Cardiac muscle cell (in vitro differentiated cells and primary cell): ENCODE measurements at regions not wholly inside any gene's neighbourhood (a gene's known extent, or its start where the extent isn't known, plus 50 kb on each side); places are given as distances from the start of the nearest gene placed in this dataset.

Experiments used
- DNase-seq, 2 donors: peaks; one replicate each; pipeline versions ENCODE4 v3.0.0 to v3.0.0-alpha.2; 2010 to 2017; ENCODE audit warnings: low read depth in 1 of 2, low spot score in 1 of 2
- H3K27ac ChIP-seq: fragments of 200-600 bp; sonication (generic); 2 replicates; pipeline ENCODE4 v1.5.1; 2016
- H3K27me3 ChIP-seq: fragments of 200-600 bp; sonication (generic); 2 replicates; pipeline ENCODE4 v1.6.0; 2016; ENCODE audit warnings: control low read depth
- H3K36me3 ChIP-seq: fragments of 200-600 bp; sonication (generic); 2 replicates; pipeline ENCODE4 v1.5.1; 2016; ENCODE audit warnings: control low read depth
- H3K4me1 ChIP-seq: fragments of 200-600 bp; sonication (generic); 2 replicates; pipeline ENCODE4 v1.8.1; 2017; ENCODE audit warnings: low read depth, mild to moderate bottlenecking, mixed run types
- H3K4me3 ChIP-seq: fragments of 200-600 bp; sonication (generic); 2 replicates; pipeline ENCODE4 v1.5.1; 2016; ENCODE audit warnings: mild to moderate bottlenecking
- H3K9me3 ChIP-seq: fragments of 200-600 bp; sonication (generic); 2 replicates; pipeline ENCODE4 v1.5.1; 2017; ENCODE audit warnings: low read depth, mild to moderate bottlenecking, control low read depth
- TF ChIP-seq, protein P1 (sequence below): IDR thresholded peaks from 2 replicates; pipeline ENCODE4 v1.5.1; 2012; ENCODE audit warnings: low read depth, mild to moderate bottlenecking, low read length

GRCh38 chrX:93985344-93986307 lies 311.6 kb downstream of the FAM133A start:
- H3K4me3 ChIP-seq, result no peak overlapping the region
- H3K9me3 ChIP-seq, result no peaks in the 10 kb centered on the region
- no peaks in the 10 kb centered on the region for H3K36me3 ChIP-seq
- H3K27me3 ChIP-seq, result no peaks in the 10 kb centered on the region
- no peak for DNase-seq
- no peaks in the 10 kb centered on the region for H3K4me1 ChIP-seq
- no peak overlapping the region for H3K27ac ChIP-seq
- TF ChIP-seq, protein P1, sequence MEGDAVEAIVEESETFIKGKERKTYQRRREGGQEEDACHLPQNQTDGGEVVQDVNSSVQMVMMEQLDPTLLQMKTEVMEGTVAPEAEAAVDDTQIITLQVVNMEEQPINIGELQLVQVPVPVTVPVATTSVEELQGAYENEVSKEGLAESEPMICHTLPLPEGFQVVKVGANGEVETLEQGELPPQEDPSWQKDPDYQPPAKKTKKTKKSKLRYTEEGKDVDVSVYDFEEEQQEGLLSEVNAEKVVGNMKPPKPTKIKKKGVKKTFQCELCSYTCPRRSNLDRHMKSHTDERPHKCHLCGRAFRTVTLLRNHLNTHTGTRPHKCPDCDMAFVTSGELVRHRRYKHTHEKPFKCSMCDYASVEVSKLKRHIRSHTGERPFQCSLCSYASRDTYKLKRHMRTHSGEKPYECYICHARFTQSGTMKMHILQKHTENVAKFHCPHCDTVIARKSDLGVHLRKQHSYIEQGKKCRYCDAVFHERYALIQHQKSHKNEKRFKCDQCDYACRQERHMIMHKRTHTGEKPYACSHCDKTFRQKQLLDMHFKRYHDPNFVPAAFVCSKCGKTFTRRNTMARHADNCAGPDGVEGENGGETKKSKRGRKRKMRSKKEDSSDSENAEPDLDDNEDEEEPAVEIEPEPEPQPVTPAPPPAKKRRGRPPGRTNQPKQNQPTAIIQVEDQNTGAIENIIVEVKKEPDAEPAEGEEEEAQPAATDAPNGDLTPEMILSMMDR, result no peak
